RWPE2 (cell line): ENCODE measurements at regions not wholly inside any gene's neighbourhood (a gene's known extent, or its start where the extent isn't known, plus 50 kb on each side); places are given as distances from the start of the nearest gene placed in this dataset.

Source experiments
- ATAC-seq: fragments of 200-7000 bp; cut with Tn5 transposase; 3 replicates; pipeline ENCODE4 v1.9.1; 2021; ENCODE audit warnings: low read depth
- DNase-seq: peaks from one replicate; pipeline ENCODE4 v3.0.0-alpha.2; 2020; ENCODE audit warnings: low spot score
- H3K27ac ChIP-seq: fragments of 450-650 bp; 2 replicates; pipeline ENCODE4 v1.5.1; 2017; ENCODE audit warnings: mild to moderate bottlenecking; ENCODE audit not compliant: poor library complexity, severe bottlenecking
- H3K27me3 ChIP-seq: fragments of 250-450 bp; sonication (Bioruptor Pico); 2 replicates; pipeline ENCODE4 v1.5.1; 2021; ENCODE audit warnings: mild to moderate bottlenecking, moderate library complexity; ENCODE audit not compliant: insufficient read depth, poor library complexity, severe bottlenecking
- H3K36me3 ChIP-seq: fragments of 250-450 bp; sonication (Bioruptor Pico); 2 replicates; pipeline ENCODE4 v1.5.1; 2020; ENCODE audit warnings: low read depth, mild to moderate bottlenecking, moderate library complexity
- H3K4me1 ChIP-seq: fragments of 250-450 bp; sonication (Bioruptor Pico); 2 replicates; pipeline ENCODE4 v1.5.1; 2021; ENCODE audit warnings: mild to moderate bottlenecking, moderate library complexity; ENCODE audit not compliant: insufficient read depth, poor library complexity, severe bottlenecking
- H3K4me3 ChIP-seq: fragments of 250-450 bp; sonication (Bioruptor Pico); 2 replicates; pipeline ENCODE4 v1.5.1; 2021; ENCODE audit warnings: mild to moderate bottlenecking, moderate library complexity; ENCODE audit not compliant: severe bottlenecking
- H3K9me3 ChIP-seq: fragments of 250-450 bp; sonication (Bioruptor Pico); 2 replicates; pipeline ENCODE4 v1.5.1; 2021; ENCODE audit warnings: mild to moderate bottlenecking, moderate library complexity; ENCODE audit not compliant: severe bottlenecking
- CTCF ChIP-seq: fragments of 450-650 bp; IDR thresholded peaks from one replicate; pipeline ENCODE4 v1.5.1; 2017; ENCODE audit warnings: mild to moderate bottlenecking, moderate library complexity; ENCODE audit not compliant: poor library complexity, severe bottlenecking

- no peaks in the 10 kb centered on the region for H3K36me3 ChIP-seq
- DNase-seq: no peak
- H3K9me3 ChIP-seq: no peaks in the 10 kb centered on the region
- ATAC-seq: no peak
- no peak overlapping the region for H3K4me3 ChIP-seq
- TF ChIP-seq CTCF: no peak
- H3K27ac ChIP-seq: no peak overlapping the region
- no peaks in the 10 kb centered on the region for H3K4me1 ChIP-seq
- H3K27me3 ChIP-seq: no peaks in the 10 kb centered on the region
These were observed 129.9 kb upstream of the GRIK2 start for GRCh38 chr6:101263596-101263995.

GRCh38 chr6:101266063-101266462 is 127.4 kb upstream of the GRIK2 start:
- no peaks in the 10 kb centered on the region for H3K27me3 ChIP-seq
- ATAC-seq: no peak
- H3K9me3 ChIP-seq: no peaks in the 10 kb centered on the region
- no peaks in the 10 kb centered on the region for H3K36me3 ChIP-seq
- H3K4me1 ChIP-seq: no peaks in the 10 kb centered on the region
- no peak for DNase-seq
- no peak for TF ChIP-seq CTCF
- no peak overlapping the region for H3K27ac ChIP-seq
- H3K4me3 ChIP-seq: no peak overlapping the region

- TF ChIP-seq CTCF: no peak
- Histone ChIP-seq H3K9me3 (no peaks in the 10 kb centered on the region), H3K36me3 (no peaks in the 10 kb centered on the region), H3K27me3 (no peaks in the 10 kb centered on the region), H3K4me1 (no peaks in the 10 kb centered on the region), H3K4me3 (no peak overlapping the region), H3K27ac (no peak overlapping the region)
- no peak for DNase-seq
- ATAC-seq: no peak
These were observed 125.0 kb upstream of the GRIK2 start for GRCh38 chr6:101268541-101268940.

GRCh38 chr6:101275251-101275650 is 118.3 kb upstream of the GRIK2 start:
- peaks cover 4% of the 10 kb centered on the region for H3K4me1 ChIP-seq
- ATAC-seq (no peak), DNase-seq (no peak)
- no peak overlapping the region for H3K27ac ChIP-seq
- TF ChIP-seq CTCF: no peak
- H3K27me3 ChIP-seq: no peaks in the 10 kb centered on the region
- no peaks in the 10 kb centered on the region for H3K9me3 ChIP-seq
- H3K36me3 ChIP-seq: no peaks in the 10 kb centered on the region
- no peak overlapping the region for H3K4me3 ChIP-seq

- Histone ChIP-seq H3K4me1 (peaks cover 7% of the 10 kb centered on the region), H3K27ac (no peak overlapping the region), H3K9me3 (no peaks in the 10 kb centered on the region), H3K36me3 (no peaks in the 10 kb centered on the region), H3K4me3 (no peak overlapping the region), H3K27me3 (no peaks in the 10 kb centered on the region)
- DNase-seq: no peak
- ATAC-seq: 0 out of 3 replicates have a peak, but pooled peaks have one; percentile 48
- TF ChIP-seq CTCF: no peak
These were observed 117.4 kb upstream of the GRIK2 start for GRCh38 chr6:101276066-101276465.
